Muscle layer of colon (tissue), 2 donors: ENCODE measurements at regions not wholly inside any gene's neighbourhood (a gene's known extent, or its start where the extent isn't known, plus 50 kb on each side); places are given as distances from the start of the nearest gene placed in this dataset.

Experiments
- H3K27ac ChIP-seq: one replicate; pipeline ENCODE4 v1.7.0; 2013; ENCODE audit warnings: low read depth, mild to moderate bottlenecking, low read length, moderate library complexity
- H3K27me3 ChIP-seq, 2 donors: one replicate each; pipeline ENCODE4 v1.7.0; 2013; ENCODE audit warnings: low read length in 2 of 2, mild to moderate bottlenecking in 2 of 2; ENCODE audit not compliant: insufficient read depth in 2 of 2, control insufficient read depth in 1 of 2
- H3K36me3 ChIP-seq: one replicate; pipeline ENCODE4 v1.7.0; 2013; ENCODE audit warnings: mild to moderate bottlenecking, low read length; ENCODE audit not compliant: insufficient read depth
- H3K4me1 ChIP-seq: one replicate; pipeline ENCODE4 v1.7.0; 2013; ENCODE audit warnings: mild to moderate bottlenecking, low read length; ENCODE audit not compliant: insufficient read depth
- H3K4me3 ChIP-seq, 2 donors: one replicate each; pipeline ENCODE4 v1.7.0; 2013; ENCODE audit warnings: low read length in 2 of 2, low read depth in 1 of 2, mild to moderate bottlenecking in 1 of 2, moderate library complexity in 1 of 2
- H3K9ac ChIP-seq: one replicate; pipeline ENCODE4 v1.7.0; 2013; ENCODE audit warnings: low read length
- H3K9me3 ChIP-seq: one replicate; pipeline ENCODE4 v1.7.0; 2013; ENCODE audit warnings: mild to moderate bottlenecking, low read length
- donor health status: abdominal sarcoma.
- donor health status: Adenocarcinoma of cecum.

DNA sequence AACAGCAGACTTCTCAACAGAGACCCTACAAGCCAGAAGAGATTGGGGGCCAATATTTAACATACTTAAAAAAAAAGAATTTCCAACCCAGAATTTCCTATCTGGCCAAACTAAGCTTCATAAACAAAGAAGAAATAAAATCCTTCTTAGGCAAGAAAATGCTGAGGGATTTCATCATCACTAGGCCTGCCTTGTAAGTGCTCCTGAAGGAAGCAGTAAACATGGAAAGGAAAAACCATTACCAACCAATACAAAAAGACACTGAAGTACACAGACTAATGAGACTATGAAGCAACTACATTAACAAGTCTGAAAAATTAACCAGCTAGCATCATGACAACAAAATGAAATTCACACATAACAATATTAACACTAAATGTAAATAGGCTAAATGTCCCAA, 947.9 kb upstream of the CHORDC1 start:
- H3K27ac ChIP-seq, result no peak overlapping the region
- no peaks in the 10 kb centered on the region for H3K4me1 ChIP-seq
- no peaks in the 10 kb centered on the region for H3K36me3 ChIP-seq
- H3K9ac ChIP-seq, result no peak overlapping the region
- H3K9me3 ChIP-seq, result no peaks in the 10 kb centered on the region
- no peaks in the 10 kb centered on the region for H3K27me3 ChIP-seq
- no peak overlapping the region for H3K4me3 ChIP-seq

DNA sequence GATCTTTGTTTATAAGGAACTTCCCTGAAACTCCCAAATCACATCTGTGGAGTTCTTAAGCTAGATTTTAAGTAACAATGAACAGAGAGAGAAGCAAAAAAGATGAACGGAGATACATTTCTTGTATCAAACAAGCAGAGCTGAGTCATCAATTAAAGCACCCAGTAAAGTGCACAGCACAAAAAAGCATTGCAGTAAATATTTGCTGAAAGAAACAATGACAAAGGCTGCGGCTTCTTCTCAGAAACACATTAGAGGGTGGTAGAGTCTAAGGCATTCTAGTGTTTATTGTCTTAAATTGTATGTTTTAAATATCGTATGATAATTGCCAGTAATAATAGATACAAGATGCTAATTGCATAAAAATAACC, 941.6 kb upstream of the CHORDC1 start:
- H3K9me3 ChIP-seq, result no peaks in the 10 kb centered on the region
- no peak overlapping the region for H3K27ac ChIP-seq
- H3K4me1 ChIP-seq, result peaks cover 7% of the 10 kb centered on the region
- H3K9ac ChIP-seq, result no peak overlapping the region
- no peaks in the 10 kb centered on the region for H3K27me3 ChIP-seq
- H3K4me3 ChIP-seq, result no peak overlapping the region
- H3K36me3 ChIP-seq, result no peaks in the 10 kb centered on the region

DNA sequence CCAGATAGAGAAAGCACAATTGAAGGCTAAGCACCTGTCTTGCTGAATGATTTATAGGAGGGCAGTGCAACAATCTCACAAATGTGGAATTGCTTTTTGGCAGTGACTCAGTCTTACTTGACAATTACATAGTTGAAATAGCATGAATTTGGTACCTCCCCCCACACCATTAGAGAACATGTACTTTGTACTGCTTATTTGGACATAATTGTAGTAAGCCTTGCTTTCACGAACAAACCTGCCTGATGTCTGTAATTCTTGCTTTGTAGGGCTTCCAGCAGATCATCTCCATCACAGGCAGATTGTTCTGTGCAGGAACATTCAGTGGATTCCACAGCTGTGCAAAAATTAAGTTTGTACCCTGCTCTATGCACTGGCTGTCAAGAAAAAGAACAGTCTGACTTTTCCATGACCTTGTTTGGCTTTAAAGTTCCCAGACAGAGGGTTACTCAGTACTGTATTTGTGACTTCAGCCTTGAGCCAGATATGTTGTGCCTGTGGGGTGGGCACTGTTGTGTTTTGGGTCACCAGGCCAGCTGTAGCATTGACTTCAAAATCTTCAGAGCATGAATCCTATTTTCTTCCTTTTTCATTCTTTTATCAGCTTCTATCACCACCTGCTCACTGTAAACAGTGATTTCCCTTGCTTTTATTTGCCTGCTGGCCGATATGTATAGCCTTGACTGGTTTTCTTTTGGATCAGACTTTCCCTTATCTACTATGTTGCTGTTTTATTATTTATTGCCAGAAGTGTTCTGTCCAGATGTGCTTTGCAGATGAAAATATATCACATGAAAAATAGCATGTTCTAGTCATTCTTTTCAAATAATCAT, 941.0 kb upstream of the CHORDC1 start:
- no peaks in the 10 kb centered on the region for H3K27me3 ChIP-seq
- no peaks in the 10 kb centered on the region for H3K9me3 ChIP-seq
- H3K9ac ChIP-seq, result no peak overlapping the region
- no peak overlapping the region for H3K4me3 ChIP-seq
- H3K27ac ChIP-seq, result no peak overlapping the region
- no peaks in the 10 kb centered on the region for H3K36me3 ChIP-seq
- H3K4me1 ChIP-seq, result peaks cover 7% of the 10 kb centered on the region

DNA sequence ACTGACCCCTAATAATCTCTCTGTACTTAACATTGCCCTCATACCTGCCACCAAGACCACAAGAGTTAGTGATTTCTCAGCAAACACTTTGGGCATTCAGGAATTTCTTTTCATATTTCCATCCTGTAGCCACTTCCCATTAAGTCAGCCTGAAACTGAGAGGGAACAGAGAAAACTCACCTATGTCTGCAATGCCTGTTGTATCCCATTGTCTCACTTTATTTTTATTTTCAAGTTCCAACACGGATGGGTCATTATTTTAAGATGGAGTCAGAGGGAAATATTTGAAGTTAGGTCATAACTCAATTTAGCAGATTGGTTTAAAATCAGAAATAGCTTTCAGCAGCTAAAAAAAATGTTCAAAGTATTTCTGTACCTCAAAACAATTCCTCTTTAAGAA, 937.8 kb upstream of the CHORDC1 start:
- peaks cover 7% of the 10 kb centered on the region for H3K4me1 ChIP-seq
- H3K36me3 ChIP-seq, result no peaks in the 10 kb centered on the region
- no peak overlapping the region for H3K27ac ChIP-seq
- no peaks in the 10 kb centered on the region for H3K9me3 ChIP-seq
- H3K9ac ChIP-seq, result no peak overlapping the region
- no peak overlapping the region for H3K4me3 ChIP-seq
- no peaks in the 10 kb centered on the region for H3K27me3 ChIP-seq

DNA sequence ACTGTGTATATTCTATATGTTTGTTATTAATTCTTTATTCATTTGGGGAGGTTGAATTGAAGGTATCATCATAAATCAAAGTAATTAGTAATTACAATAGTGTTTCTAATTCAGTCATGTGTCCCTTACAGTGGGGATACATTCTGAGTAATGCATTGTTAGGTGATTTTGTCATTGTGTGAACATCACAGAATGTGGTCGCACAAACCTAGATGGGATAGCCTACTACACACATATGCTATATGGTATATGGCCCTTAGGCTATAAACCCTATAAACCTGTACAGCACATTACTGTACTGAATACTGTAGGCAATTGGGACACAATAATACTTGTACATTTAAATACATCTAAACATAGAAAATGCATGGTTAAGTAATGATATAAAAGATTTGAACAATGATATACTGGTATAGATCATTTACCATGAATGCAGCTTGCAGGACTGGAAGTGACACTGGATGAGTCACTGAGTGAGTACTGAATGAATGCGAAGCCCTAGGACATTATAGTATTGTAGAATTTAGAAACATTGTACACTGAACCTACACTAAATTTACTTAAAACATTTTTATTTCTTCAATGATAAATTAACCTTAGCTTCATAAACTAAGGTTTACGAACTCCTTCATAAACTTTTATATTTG, 936.2 kb upstream of the CHORDC1 start:
- peaks cover 6% of the 10 kb centered on the region for H3K4me1 ChIP-seq
- H3K9me3 ChIP-seq, result no peaks in the 10 kb centered on the region
- no peak overlapping the region for H3K4me3 ChIP-seq
- no peaks in the 10 kb centered on the region for H3K27me3 ChIP-seq
- H3K36me3 ChIP-seq, result no peaks in the 10 kb centered on the region
- H3K27ac ChIP-seq, result no peak overlapping the region
- H3K9ac ChIP-seq, result no peak overlapping the region

DNA sequence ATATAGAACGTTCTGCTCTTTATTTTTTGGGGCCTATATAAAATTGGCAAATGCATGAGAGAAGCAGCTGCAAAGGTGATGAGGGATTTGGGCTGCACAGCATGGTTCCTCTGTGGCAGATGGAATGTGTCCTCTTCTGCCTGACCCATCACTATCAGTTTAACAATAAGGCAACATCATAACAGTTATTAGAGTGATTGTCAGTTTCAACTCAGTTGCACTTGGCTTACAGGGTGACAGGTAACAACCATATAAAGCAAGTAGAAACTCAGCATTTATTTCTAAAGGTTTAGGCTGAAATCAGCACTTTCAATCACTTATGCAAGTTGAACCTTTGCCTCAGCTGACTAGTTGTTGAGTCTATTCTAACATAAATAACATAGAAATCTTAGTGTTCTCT, 935.4 kb upstream of the CHORDC1 start:
- H3K4me1 ChIP-seq, result no peaks in the 10 kb centered on the region
- H3K27ac ChIP-seq, result no peak overlapping the region
- H3K4me3 ChIP-seq, result no peak overlapping the region
- no peak overlapping the region for H3K9ac ChIP-seq
- H3K36me3 ChIP-seq, result no peaks in the 10 kb centered on the region
- H3K9me3 ChIP-seq, result no peaks in the 10 kb centered on the region
- H3K27me3 ChIP-seq, result no peaks in the 10 kb centered on the region

DNA sequence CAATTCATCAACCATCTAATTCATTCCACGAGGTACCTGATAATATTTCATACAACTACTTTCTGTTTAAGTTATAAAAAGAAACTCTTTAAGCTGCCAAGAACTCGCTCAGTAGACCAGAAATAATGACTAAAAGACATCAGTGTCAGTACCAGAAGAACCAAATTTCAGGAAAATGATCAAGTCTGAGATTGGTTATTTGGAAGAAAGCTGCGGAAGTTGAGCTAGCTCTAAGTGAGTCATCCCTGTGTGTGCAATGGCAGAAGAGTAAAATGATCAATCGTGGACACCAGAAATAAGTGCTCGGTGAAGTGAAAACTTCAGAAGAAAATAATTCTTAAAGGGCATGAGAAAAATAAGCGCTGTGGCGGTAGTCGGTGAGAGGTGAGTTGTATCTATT, 933.2 kb upstream of the CHORDC1 start:
- Histone ChIP-seq H3K4me3 (no peak overlapping the region), H3K9me3 (no peaks in the 10 kb centered on the region), H3K9ac (no peak overlapping the region), H3K27ac (no peak overlapping the region), H3K4me1 (no peaks in the 10 kb centered on the region), H3K27me3 (no peaks in the 10 kb centered on the region), H3K36me3 (no peaks in the 10 kb centered on the region)

DNA sequence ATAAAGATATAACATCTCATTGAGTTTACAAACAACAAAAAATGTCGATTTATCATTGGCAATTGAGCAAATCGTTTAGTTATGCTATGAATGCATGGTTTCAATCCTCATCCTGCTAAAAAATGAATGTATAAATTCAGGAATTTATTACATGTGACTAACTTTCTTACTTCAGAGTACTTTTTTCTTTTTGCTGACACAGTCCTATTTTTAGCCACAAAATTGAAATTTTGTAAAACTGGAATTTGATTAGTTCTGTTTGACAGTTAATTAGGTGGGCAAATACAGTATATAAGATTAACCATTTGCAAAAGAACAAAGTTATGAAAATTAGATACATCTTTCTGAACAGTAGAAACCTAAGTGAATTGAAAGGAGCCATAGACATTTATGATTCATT, 925.0 kb upstream of the CHORDC1 start:
- H3K27ac ChIP-seq, result no peak overlapping the region
- no peaks in the 10 kb centered on the region for H3K9me3 ChIP-seq
- H3K27me3 ChIP-seq, result no peaks in the 10 kb centered on the region
- H3K9ac ChIP-seq, result no peak overlapping the region
- H3K4me3 ChIP-seq, result no peak overlapping the region
- H3K36me3 ChIP-seq, result no peaks in the 10 kb centered on the region
- no peaks in the 10 kb centered on the region for H3K4me1 ChIP-seq

DNA sequence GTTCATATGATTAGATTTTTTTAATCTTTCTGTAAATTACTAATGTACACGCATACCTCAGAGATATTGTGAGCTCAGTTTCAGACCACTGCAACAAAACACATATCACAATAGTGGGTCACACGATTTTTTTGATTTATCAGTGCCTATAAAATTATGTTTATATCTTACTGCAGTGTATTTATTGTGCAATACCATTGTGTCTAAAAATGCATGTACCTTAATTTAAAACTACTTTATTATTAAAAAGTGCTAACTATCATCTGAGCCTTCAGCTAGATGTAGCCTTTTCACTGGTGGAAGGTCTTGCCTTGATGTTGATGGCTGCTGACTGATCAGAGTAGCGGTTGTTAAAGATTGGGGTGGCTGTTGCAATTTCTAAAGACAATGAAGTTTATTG, 918.8 kb upstream of the CHORDC1 start:
- Histone ChIP-seq H3K27ac (no peak overlapping the region), H3K36me3 (no peaks in the 10 kb centered on the region), H3K4me3 (no peak overlapping the region), H3K9me3 (no peaks in the 10 kb centered on the region), H3K27me3 (no peaks in the 10 kb centered on the region), H3K4me1 (no peaks in the 10 kb centered on the region), H3K9ac (no peak overlapping the region)

DNA sequence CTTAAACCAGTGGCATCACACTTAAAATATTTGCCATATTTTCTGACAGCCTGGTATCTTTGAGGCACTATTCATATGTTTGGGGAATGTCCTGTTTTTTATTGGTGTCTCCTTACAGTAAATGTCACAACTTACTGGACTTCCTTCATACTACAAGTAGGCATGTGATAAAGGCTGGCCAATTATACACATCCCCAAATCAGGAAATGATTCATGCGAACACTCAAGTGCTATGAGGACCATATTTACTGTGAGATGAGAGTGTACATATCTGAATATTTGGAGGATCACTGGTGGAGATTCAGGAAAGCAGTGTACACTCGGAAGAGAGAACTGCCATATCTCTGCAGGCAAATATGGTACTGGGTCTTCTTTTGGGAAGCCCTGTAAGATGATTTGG, 913.8 kb upstream of the CHORDC1 start:
- no peak overlapping the region for H3K27ac ChIP-seq
- no peaks in the 10 kb centered on the region for H3K27me3 ChIP-seq
- H3K4me1 ChIP-seq, result no peaks in the 10 kb centered on the region
- no peak overlapping the region for H3K4me3 ChIP-seq
- H3K9ac ChIP-seq, result no peak overlapping the region
- H3K9me3 ChIP-seq, result no peaks in the 10 kb centered on the region
- no peaks in the 10 kb centered on the region for H3K36me3 ChIP-seq

DNA sequence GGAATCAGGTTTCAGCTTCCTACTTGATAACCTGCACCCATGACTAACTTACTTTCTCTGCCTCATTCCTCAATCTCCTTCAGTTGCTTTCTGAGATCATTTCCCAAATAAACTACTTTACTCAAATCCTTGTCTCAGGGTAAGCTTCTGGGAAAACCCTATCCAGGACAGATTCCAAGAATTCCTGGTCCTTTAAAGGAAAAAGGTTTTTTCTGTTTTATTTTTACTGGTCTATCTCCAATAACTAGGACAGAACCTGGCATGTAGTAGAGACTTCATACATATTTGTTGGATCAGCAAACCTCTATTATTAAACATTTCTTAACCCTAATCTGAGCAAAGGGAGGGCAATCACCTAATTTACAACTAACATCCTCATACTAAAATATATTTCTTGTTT, 910.5 kb upstream of the CHORDC1 start:
- Histone ChIP-seq H3K4me1 (no peaks in the 10 kb centered on the region), H3K9ac (no peak overlapping the region), H3K9me3 (no peaks in the 10 kb centered on the region), H3K36me3 (no peaks in the 10 kb centered on the region), H3K4me3 (no peak overlapping the region), H3K27ac (no peak overlapping the region), H3K27me3 (no peaks in the 10 kb centered on the region)

DNA sequence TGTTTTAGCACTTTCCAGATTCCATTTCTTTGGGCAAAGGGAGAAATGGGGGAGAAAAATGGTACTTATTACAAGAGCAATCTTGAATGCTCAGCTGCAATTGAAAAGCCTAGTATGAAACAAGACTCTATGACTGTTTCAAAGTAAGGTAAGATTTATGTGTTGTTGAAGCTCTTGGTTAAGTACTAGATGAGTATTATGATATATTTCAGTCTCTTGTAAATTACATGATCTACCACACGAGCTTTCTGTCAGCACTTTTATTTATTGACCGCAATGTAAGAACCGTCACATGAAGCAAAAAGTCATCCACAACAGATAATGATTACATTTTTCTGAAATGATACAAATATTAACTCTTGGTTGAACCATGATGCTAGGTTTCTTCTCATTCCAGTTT, 906.7 kb upstream of the CHORDC1 start:
- Histone ChIP-seq H3K9ac (no peak overlapping the region), H3K4me3 (no peak overlapping the region), H3K36me3 (no peaks in the 10 kb centered on the region), H3K4me1 (no peaks in the 10 kb centered on the region), H3K9me3 (no peaks in the 10 kb centered on the region), H3K27me3 (no peaks in the 10 kb centered on the region), H3K27ac (no peak overlapping the region)
